Mammary epithelial cell (primary cell): ENCODE measurements at regions not wholly inside any gene's neighbourhood (a gene's known extent, or its start where the extent isn't known, plus 50 kb on each side); places are given as distances from the start of the nearest gene placed in this dataset.

Source experiments
- CTCF ChIP-seq, 2 donors: IDR thresholded peaks in 1 of 2; conservative IDR thresholded peaks in 1 of 2; 2 replicates each; pipeline ENCODE4 v1.5.1; 2011 to 2012; ENCODE audit warnings: inconsistent platforms in 2 of 2, low read length in 2 of 2, mild to moderate bottlenecking in 2 of 2, control low read depth in 1 of 2, low read depth in 1 of 2; ENCODE audit not compliant: insufficient read depth in 1 of 2; ENCODE audit errors: extremely low read depth in 1 of 2
- EZH2 ChIP-seq: IDR thresholded peaks from 2 replicates; pipeline ENCODE4 v1.6.1; 2012; ENCODE audit warnings: low read length, inconsistent platforms, borderline replicate concordance

GRCh38 chr7:86002858-86003257 is 640.9 kb upstream of the GRM3 start:
- TF ChIP-seq CTCF (conservative IDR thresholded peaks at IDR 0.05 in 1 of 2, IDR thresholded peaks at IDR 0.05 in 1 of 2; ENCODE audit: extremely low read depth in 1 of 2, insufficient read depth in 1 of 2, low read depth in 1 of 2, low read length in 2 of 2) (no peak), EZH2 (no peak)
